ENCODE measurements at regions not wholly inside any gene's neighbourhood (a gene's known extent, or its start where the extent isn't known, plus 50 kb on each side); places are given as distances from the start of the nearest gene placed in this dataset.

- TF ChIP-seq POLR2A (IDR thresholded peaks at IDR 0.05) (no peak), CTCF (IDR thresholded peaks at IDR 0.05) (no peak)
These were observed 120.1 kb upstream of the PMEPA1 start for GRCh38 chr20:57829805-57830514.

Data from uterus (tissue), 2 donors.